ENCODE measurements at regions not wholly inside any gene's neighbourhood (a gene's known extent, or its start where the extent isn't known, plus 50 kb on each side); places are given as distances from the start of the nearest gene placed in this dataset.

- CTCF ChIA-PET, result interaction anchor here (1.0 kb wide), 1 partner anchor 9 kb away, joined by 3 read pairs; no protein-coding TSS in a partner anchor
- Mint-ChIP-seq H3K36me3 (ENCODE audit: low read depth) (no peaks in the 10 kb centered on the region), H3K4me1 (no peaks in the 10 kb centered on the region), H3K27ac (no peak overlapping the region), H3K9me3 (no peaks in the 10 kb centered on the region), H3K27me3 (no peaks in the 10 kb centered on the region), H3K4me3 (no peak overlapping the region)
- POLR2A ChIA-PET, result no interaction called here
- DNase-seq, result no peak
Observed at GRCh38 chr10:131731780-131732630, 168.8 kb upstream of the PPP2R2D start.

- no peak overlapping the region for H3K27ac Mint-ChIP-seq
- H3K4me1 Mint-ChIP-seq, result no peaks in the 10 kb centered on the region
- H3K4me3 Mint-ChIP-seq, result no peak overlapping the region
- DNase-seq, result no peak
- H3K9me3 Mint-ChIP-seq, result no peaks in the 10 kb centered on the region
- no peaks in the 10 kb centered on the region for H3K36me3 Mint-ChIP-seq (ENCODE audit: low read depth)
- H3K27me3 Mint-ChIP-seq, result no peaks in the 10 kb centered on the region
- CTCF ChIA-PET, result no interaction called here
- POLR2A ChIA-PET, result no interaction called here
Observed at GRCh38 chr10:131732631-131733127, 168.1 kb upstream of the PPP2R2D start.

- CTCF ChIA-PET, result no interaction called here
- H3K9me3 Mint-ChIP-seq, result no peaks in the 10 kb centered on the region
- no peaks in the 10 kb centered on the region for H3K27me3 Mint-ChIP-seq
- POLR2A ChIA-PET, result no interaction called here
- no peaks in the 10 kb centered on the region for H3K36me3 Mint-ChIP-seq (ENCODE audit: low read depth)
- no peaks in the 10 kb centered on the region for H3K4me1 Mint-ChIP-seq
- DNase-seq, result no peak
- no peak overlapping the region for H3K27ac Mint-ChIP-seq
- no peak overlapping the region for H3K4me3 Mint-ChIP-seq
Observed at GRCh38 chr10:131733596-131733995, 167.2 kb upstream of the PPP2R2D start.

GRCh38 chr10:131735577-131735976 is 165.2 kb upstream of the PPP2R2D start:
- DNase-seq, result no peak

GRCh38 chr10:131736321-131736980 is 164.4 kb upstream of the PPP2R2D start:
- H3K27ac Mint-ChIP-seq, result no peak overlapping the region
- H3K9me3 Mint-ChIP-seq, result no peaks in the 10 kb centered on the region
- ChIA-PET POLR2A (no interaction called here), CTCF (no interaction called here)
- H3K4me1 Mint-ChIP-seq, result no peaks in the 10 kb centered on the region
- no peak overlapping the region for H3K4me3 Mint-ChIP-seq
- H3K27me3 Mint-ChIP-seq, result no peaks in the 10 kb centered on the region
- DNase-seq, result no peak
- no peaks in the 10 kb centered on the region for H3K36me3 Mint-ChIP-seq (ENCODE audit: low read depth)

More at GRCh38 chr10:131735577-131735976, 165.2 kb upstream of the PPP2R2D start:
- H3K9me3 Mint-ChIP-seq, result no peaks in the 10 kb centered on the region
- no peak overlapping the region for H3K4me3 Mint-ChIP-seq
- H3K36me3 Mint-ChIP-seq (ENCODE audit: low read depth), result no peaks in the 10 kb centered on the region
- POLR2A ChIA-PET, result no interaction called here
- no peaks in the 10 kb centered on the region for H3K27me3 Mint-ChIP-seq
- H3K4me1 Mint-ChIP-seq, result no peaks in the 10 kb centered on the region
- CTCF ChIA-PET, result no interaction called here
- no peak overlapping the region for H3K27ac Mint-ChIP-seq

- POLR2A ChIA-PET, result no interaction called here
- Mint-ChIP-seq H3K27me3 (no peaks in the 10 kb centered on the region), H3K27ac (no peak overlapping the region), H3K9me3 (no peaks in the 10 kb centered on the region), H3K4me3 (no peak overlapping the region), H3K36me3 (ENCODE audit: low read depth) (no peaks in the 10 kb centered on the region), H3K4me1 (no peaks in the 10 kb centered on the region)
- DNase-seq, result no peak
- CTCF ChIA-PET, result no interaction called here
Observed at GRCh38 chr10:131737543-131738395, 163.0 kb upstream of the PPP2R2D start.

GRCh38 chr10:131738396-131738735 is 162.4 kb upstream of the PPP2R2D start:
- H3K27ac Mint-ChIP-seq, result no peak overlapping the region
- no peaks in the 10 kb centered on the region for H3K9me3 Mint-ChIP-seq
- no peaks in the 10 kb centered on the region for H3K27me3 Mint-ChIP-seq
- DNase-seq, result no peak
- CTCF ChIA-PET, result no interaction called here
- H3K36me3 Mint-ChIP-seq (ENCODE audit: low read depth), result no peaks in the 10 kb centered on the region
- POLR2A ChIA-PET, result no interaction called here
- H3K4me3 Mint-ChIP-seq, result no peak overlapping the region
- H3K4me1 Mint-ChIP-seq, result no peaks in the 10 kb centered on the region

GRCh38 chr10:131739206-131739605 is 161.6 kb upstream of the PPP2R2D start:
- no peaks in the 10 kb centered on the region for H3K27me3 Mint-ChIP-seq
- POLR2A ChIA-PET, result no interaction called here
- no peak overlapping the region for H3K27ac Mint-ChIP-seq
- no peaks in the 10 kb centered on the region for H3K36me3 Mint-ChIP-seq (ENCODE audit: low read depth)
- no peak for DNase-seq
- H3K9me3 Mint-ChIP-seq, result no peaks in the 10 kb centered on the region
- CTCF ChIA-PET, result no interaction called here
- H3K4me1 Mint-ChIP-seq, result peaks cover 1% of the 10 kb centered on the region
- no peak overlapping the region for H3K4me3 Mint-ChIP-seq

- Mint-ChIP-seq H3K4me1 (peaks cover 1% of the 10 kb centered on the region), H3K27ac (no peak overlapping the region), H3K27me3 (no peaks in the 10 kb centered on the region), H3K9me3 (no peaks in the 10 kb centered on the region), H3K4me3 (no peak overlapping the region), H3K36me3 (ENCODE audit: low read depth) (no peaks in the 10 kb centered on the region)
- DNase-seq, result no peak
- ChIA-PET CTCF (no interaction called here), POLR2A (no interaction called here)
Observed at GRCh38 chr10:131742500-131742951, 158.3 kb upstream of the PPP2R2D start.

GRCh38 chr10:131743190-131744151 is 157.3 kb upstream of the PPP2R2D start:
- Mint-ChIP-seq H3K27ac (no peak overlapping the region), H3K36me3 (ENCODE audit: low read depth) (no peaks in the 10 kb centered on the region), H3K4me3 (no peak overlapping the region), H3K4me1 (peaks cover 1% of the 10 kb centered on the region), H3K27me3 (no peaks in the 10 kb centered on the region), H3K9me3 (no peaks in the 10 kb centered on the region)
- POLR2A ChIA-PET, result no interaction called here
- CTCF ChIA-PET, result no interaction called here
- no peak for DNase-seq

- Mint-ChIP-seq H3K4me3 (no peak overlapping the region), H3K36me3 (ENCODE audit: low read depth) (no peaks in the 10 kb centered on the region), H3K4me1 (peaks cover 1% of the 10 kb centered on the region), H3K27me3 (no peaks in the 10 kb centered on the region), H3K27ac (no peak overlapping the region), H3K9me3 (no peaks in the 10 kb centered on the region)
- no peak for DNase-seq
- ChIA-PET CTCF (no interaction called here), POLR2A (no interaction called here)
Observed at GRCh38 chr10:131744346-131744745, 156.5 kb upstream of the PPP2R2D start.

- Mint-ChIP-seq H3K27ac (no peak overlapping the region), H3K27me3 (no peaks in the 10 kb centered on the region), H3K36me3 (ENCODE audit: low read depth) (no peaks in the 10 kb centered on the region), H3K9me3 (no peaks in the 10 kb centered on the region), H3K4me1 (peaks cover 1% of the 10 kb centered on the region), H3K4me3 (no peak overlapping the region)
- DNase-seq, result no peak
- ChIA-PET CTCF (no interaction called here), POLR2A (interaction anchor here (0.6 kb wide), 1 partner anchor 1156 kb away, joined by 3 read pairs; no protein-coding TSS in a partner anchor)
Observed at GRCh38 chr10:131745591-131745990, 155.2 kb upstream of the PPP2R2D start.
